Endothelial cell of umbilical vein (primary cell): ENCODE measurements at regions not wholly inside any gene's neighbourhood (a gene's known extent, or its start where the extent isn't known, plus 50 kb on each side); places are given as distances from the start of the nearest gene placed in this dataset.

ENCODE experiments used
- BruUV-seq: library from RNA; stranded (reverse); fragments of 400-500 nt; replicated peaks from 2 replicates; lab custom pipeline; 2021; lab: Mats Ljungman, UMichigan
- CTCF ChIA-PET: fragments of 300-600, 350-600 bp; sonication (Branson Sonifier 250); formaldehyde crosslinking; loops from one replicate; lab custom pipeline; 2021; ENCODE audit warnings: antibody characterized with exemption, inconsistent platforms; lab: Charles Lee
- POLR2A ChIA-PET: fragments of 300-600, 350-600 bp; sonication (Branson Sonifier 250); formaldehyde crosslinking; loops from one replicate; lab custom pipeline; 2021; ENCODE audit warnings: antibody characterized with exemption, inconsistent platforms; lab: Charles Lee
- DNase-seq: peaks from one replicate; pipeline ENCODE4 v3.0.0-alpha.2; 2011; ENCODE audit warnings: low read depth, low spot score
- FAIRE-seq: peaks from 2 replicates; lab custom pipeline; 2011; peaks lifted over from hg19 to GRCh38; lab: Jason Lieb, UNC
- H2AFZ ChIP-seq: 2 replicates; pipeline ENCODE4 v1.6.0; 2012; ENCODE audit warnings: low read depth, low read length, control low read depth, inconsistent platforms
- H3K27ac ChIP-seq: 2 replicates; pipeline ENCODE4 v1.5.1; 2011; ENCODE audit warnings: low read depth, mild to moderate bottlenecking, control low read depth, low read length, moderate library complexity; ENCODE audit not compliant: insufficient read depth
- H3K27me3 ChIP-seq, 2 experiments: 2 replicates each; pipeline versions ENCODE4 v1.6.0 to v1.6.1; 2011; ENCODE audit warnings: low read length in 2 of 2, mixed read lengths in 1 of 2; ENCODE audit not compliant: control insufficient read depth in 2 of 2, insufficient read depth in 2 of 2
- H3K36me3 ChIP-seq, 2 experiments: 2 replicates in 1 of 2; 3 replicates in 1 of 2; pipeline ENCODE4 v1.5.1; 2011; ENCODE audit warnings: low read length in 2 of 2, mild to moderate bottlenecking in 1 of 2, moderate library complexity in 1 of 2; ENCODE audit not compliant: control insufficient read depth in 2 of 2, insufficient read depth in 2 of 2; ENCODE audit errors: extremely low read depth in 1 of 2
- H3K4me1 ChIP-seq: 3 replicates; pipeline ENCODE4 v1.5.1; 2011; ENCODE audit warnings: mild to moderate bottlenecking, low read length; ENCODE audit not compliant: control insufficient read depth, insufficient read depth; ENCODE audit errors: extremely low read depth
- H3K4me2 ChIP-seq: 2 replicates; pipeline ENCODE4 v1.6.1; 2011; ENCODE audit warnings: low read length, control low read depth, mixed read lengths; ENCODE audit not compliant: insufficient read depth
- H3K4me3 ChIP-seq, 3 experiments: fragments of 200-600 bp in 1 of 3; sonication (generic), shearing (Covaris generic) in 1 of 3; replicated peaks in 1 of 3; 2 replicates each; pipeline ENCODE4 v1.5.1; 2011 to 2016; ENCODE audit warnings: control low read depth in 3 of 3, low read length in 3 of 3, mild to moderate bottlenecking in 2 of 3, inconsistent platforms in 1 of 3, low read depth in 1 of 3, moderate library complexity in 1 of 3; ENCODE audit not compliant: insufficient read depth in 1 of 3
- H3K79me2 ChIP-seq: 2 replicates; pipeline ENCODE4 v1.6.0; 2012; ENCODE audit warnings: low read length, inconsistent platforms; ENCODE audit not compliant: control insufficient read depth, insufficient read depth
- H3K9ac ChIP-seq: replicated peaks from 2 replicates; pipeline ENCODE3; 2011; ENCODE audit warnings: low read length, control low read depth; ENCODE audit not compliant: insufficient read depth; ENCODE audit errors: extremely low read depth
- H3K9me1 ChIP-seq: replicated peaks from 3 replicates; pipeline ENCODE4 v1.6.0; 2011; ENCODE audit warnings: mild to moderate bottlenecking, low read length; ENCODE audit not compliant: control insufficient read depth, insufficient read depth; ENCODE audit errors: extremely low read depth
- H3K9me3 ChIP-seq: replicated peaks from 2 replicates; pipeline ENCODE4 v1.5.1; 2012; ENCODE audit warnings: low read length, inconsistent platforms; ENCODE audit not compliant: control insufficient read depth, insufficient read depth
- H4K20me1 ChIP-seq: replicated peaks from 2 replicates; pipeline ENCODE3; 2011; ENCODE audit warnings: mild to moderate bottlenecking, low read length; ENCODE audit not compliant: control insufficient read depth, insufficient read depth; ENCODE audit errors: extremely low read depth
- CTCF ChIP-seq, 2 donors: IDR thresholded peaks; 1 replicate in 1 of 2; 2 replicates in 1 of 2; pipeline ENCODE4 v1.5.1; 2011; ENCODE audit warnings: low read length in 2 of 2, mild to moderate bottlenecking in 2 of 2, moderate library complexity in 2 of 2, control low read depth in 1 of 2, inconsistent platforms in 1 of 2, low read depth in 1 of 2; ENCODE audit not compliant: insufficient read depth in 1 of 2; ENCODE audit errors: extremely low read depth in 1 of 2
- EZH2 ChIP-seq: IDR thresholded peaks from 2 replicates; pipeline ENCODE4 v1.6.1; 2012; ENCODE audit warnings: borderline replicate concordance, low read depth, mild to moderate bottlenecking, moderate library complexity, low read length, inconsistent platforms; ENCODE audit not compliant: severe bottlenecking
- FOS ChIP-seq: IDR thresholded peaks from 2 replicates; pipeline ENCODE4 v1.6.1; 2011; ENCODE audit warnings: mild to moderate bottlenecking, low read length, moderate library complexity, borderline replicate concordance; ENCODE audit not compliant: insufficient read depth
- GATA2 ChIP-seq: IDR thresholded peaks from 2 replicates; pipeline ENCODE4 v1.7.0; 2011; ENCODE audit warnings: low read depth, mild to moderate bottlenecking, moderate library complexity, mixed read lengths, low read length; ENCODE audit not compliant: insufficient read length, insufficient read depth
- JUN ChIP-seq: IDR thresholded peaks from 2 replicates; pipeline ENCODE4 v1.6.1; 2011; ENCODE audit warnings: borderline replicate concordance, low read depth; ENCODE audit not compliant: insufficient read length, insufficient read depth
- MAX ChIP-seq: IDR thresholded peaks from 2 replicates; pipeline ENCODE4 v1.6.1; 2011; ENCODE audit not compliant: insufficient read depth, insufficient read length
- MYC ChIP-seq: IDR thresholded peaks from one replicate; pipeline ENCODE4 v1.6.1; 2011; ENCODE audit warnings: mild to moderate bottlenecking, low read depth, low read length
- POLR2A ChIP-seq: IDR thresholded peaks from 2 replicates; pipeline ENCODE4 v1.6.1; 2012; ENCODE audit warnings: low read depth, mild to moderate bottlenecking, control low read depth, low read length
- POLR2AphosphoS5 ChIP-seq: IDR thresholded peaks from 2 replicates; pipeline ENCODE4 v1.6.1; 2012; ENCODE audit warnings: low read depth, mild to moderate bottlenecking, control low read depth, low read length, moderate library complexity; ENCODE audit not compliant: insufficient read depth
- dilution Hi-C: fragments of 300-500 bp; cut with MboI; formaldehyde crosslinking; loops from one replicate; pipeline ENCODE4 v1.15.0; 2019; ENCODE audit warnings: low sequenced_read_pairs; ENCODE audit not compliant: extremely low pct_ligation_motif_present
- intact Hi-C: fragments of 100-400 bp; cut with micrococcal nuclease; formaldehyde crosslinking; loops from one replicate; pipeline ENCODE4 v1.10.0; 2022

GRCh38 chr4:26151615-26152014 is 169.2 kb upstream of the RBPJ start:
- no peak overlapping the region for H3K9ac ChIP-seq
- H3K79me2 ChIP-seq = no peaks in the 10 kb centered on the region
- no peaks in the 10 kb centered on the region for H4K20me1 ChIP-seq
- no peak for FAIRE-seq
- H2AFZ ChIP-seq = no peak overlapping the region
- no peak for DNase-seq
- POLR2A ChIA-PET = no interaction called here
- intact Hi-C loops = no loop called here
- H3K27ac ChIP-seq = no peak overlapping the region
- no peaks in the 10 kb centered on the region for H3K36me3 ChIP-seq
- H3K4me2 ChIP-seq = no peak overlapping the region
- no peak for TF ChIP-seq GATA2
- TF ChIP-seq EZH2 = no peak
- no peak for TF ChIP-seq POLR2A
- no peak for TF ChIP-seq POLR2AphosphoS5
- no peak for TF ChIP-seq FOS
- TF ChIP-seq CTCF (IDR thresholded peaks at IDR 0.05; ENCODE audit: extremely low read depth in 1 of 2, insufficient read depth in 1 of 2, low read depth in 1 of 2, low read length in 2 of 2) = no peak
- CTCF ChIA-PET = no interaction called here
- H3K9me1 ChIP-seq = no peaks in the 10 kb centered on the region
- H3K9me3 ChIP-seq = no peaks in the 10 kb centered on the region
- H3K4me3 ChIP-seq = no peak overlapping the region
- H3K4me1 ChIP-seq = no peaks in the 10 kb centered on the region
- dilution Hi-C loops = no loop called here
- no TSS peak for BruUV-seq
- no peaks in the 10 kb centered on the region for H3K27me3 ChIP-seq

GRCh38 chr4:26152056-26152455 is 168.8 kb upstream of the RBPJ start:
- Histone ChIP-seq H3K27ac (no peak overlapping the region), H3K9ac (no peak overlapping the region), H3K36me3 (no peaks in the 10 kb centered on the region), H3K4me2 (no peak overlapping the region), H4K20me1 (no peaks in the 10 kb centered on the region), H3K79me2 (no peaks in the 10 kb centered on the region), H2AFZ (no peak overlapping the region), H3K4me1 (no peaks in the 10 kb centered on the region), H3K9me3 (no peaks in the 10 kb centered on the region), H3K27me3 (no peaks in the 10 kb centered on the region), H3K4me3 (no peak overlapping the region), H3K9me1 (no peaks in the 10 kb centered on the region)
- no TSS peak for BruUV-seq
- ChIA-PET CTCF (no interaction called here), POLR2A (no interaction called here)
- intact Hi-C loops = no loop called here
- TF ChIP-seq POLR2A (no peak), EZH2 (no peak), FOS (no peak), MAX (no peak), GATA2 (no peak), JUN (no peak), CTCF (IDR thresholded peaks at IDR 0.05; ENCODE audit: extremely low read depth in 1 of 2, insufficient read depth in 1 of 2, low read depth in 1 of 2, low read length in 2 of 2) (no peak), MYC (no peak), POLR2AphosphoS5 (no peak)
- no peak for FAIRE-seq
- no peak for DNase-seq
- dilution Hi-C loops = no loop called here
